ENCODE measurements at regions not wholly inside any gene's neighbourhood (a gene's known extent, or its start where the extent isn't known, plus 50 kb on each side); places are given as distances from the start of the nearest gene placed in this dataset.

- DNase-seq, result no peak
Observed at GRCh38 chr14:86662334-86662733, 1132.4 kb downstream of the FLRT2 start.

GRCh38 chr14:86654558-86655184, 1124.7 kb downstream of the FLRT2 start:
- DNase-seq, result peak; percentile 50

- no peak for DNase-seq
Observed at GRCh38 chr14:86652526-86652925, 1122.6 kb downstream of the FLRT2 start.

- no peak for DNase-seq
Observed at GRCh38 chr14:86646696-86647690, 1117.0 kb downstream of the FLRT2 start.

GRCh38 chr14:86646125-86646524, 1116.2 kb downstream of the FLRT2 start:
- no peak for DNase-seq

GRCh38 chr14:86641310-86641709, 1111.4 kb downstream of the FLRT2 start:
- DNase-seq, result no peak

- no peak for DNase-seq
Observed at GRCh38 chr14:86640288-86640687, 1110.3 kb downstream of the FLRT2 start.

- no peak for DNase-seq
Observed at GRCh38 chr14:86639666-86640065, 1109.7 kb downstream of the FLRT2 start.

- no peak for DNase-seq
Observed at GRCh38 chr14:86639146-86639545, 1109.2 kb downstream of the FLRT2 start.

GRCh38 chr14:86627080-86627479, 1097.1 kb downstream of the FLRT2 start:
- DNase-seq, result no peak

GRCh38 chr14:86626530-86626929, 1096.6 kb downstream of the FLRT2 start:
- DNase-seq, result no peak

- no peak for DNase-seq
Observed at GRCh38 chr14:86625637-86626036, 1095.7 kb downstream of the FLRT2 start.

- no peak for DNase-seq
Observed at GRCh38 chr14:86619726-86620125, 1089.8 kb downstream of the FLRT2 start.

- DNase-seq, result no peak
Observed at GRCh38 chr14:86613786-86614185, 1083.8 kb downstream of the FLRT2 start.

- DNase-seq, result no peak
Observed at GRCh38 chr14:86613126-86613525, 1083.2 kb downstream of the FLRT2 start.

- DNase-seq, result no peak
Observed at GRCh38 chr14:86604561-86604960, 1074.6 kb downstream of the FLRT2 start.

- DNase-seq, result no peak
Observed at GRCh38 chr14:86602263-86602662, 1072.3 kb downstream of the FLRT2 start.

- DNase-seq, result no peak
Observed at GRCh38 chr14:86601813-86602212, 1071.9 kb downstream of the FLRT2 start.

- no peak for DNase-seq
Observed at GRCh38 chr14:86597279-86597678, 1067.3 kb downstream of the FLRT2 start.

- DNase-seq, result no peak
Observed at GRCh38 chr14:86596024-86596423, 1066.1 kb downstream of the FLRT2 start.

GRCh38 chr14:86575141-86575540, 1045.2 kb downstream of the FLRT2 start:
- no peak for DNase-seq

- no peak for DNase-seq
Observed at GRCh38 chr14:86574778-86575129, 1044.8 kb downstream of the FLRT2 start.

GRCh38 chr14:86574051-86574777, 1044.3 kb downstream of the FLRT2 start:
- DNase-seq, result no peak

- no peak for DNase-seq
Observed at GRCh38 chr14:86570371-86570770, 1040.4 kb downstream of the FLRT2 start.

All from NCI-H187 (cell line).